Suppressor macrophage treated with lipopolysaccharide for 4 hours (primary cell): ENCODE measurements at regions not wholly inside any gene's neighbourhood (a gene's known extent, or its start where the extent isn't known, plus 50 kb on each side); places are given as distances from the start of the nearest gene placed in this dataset.

Source experiments
- DNase-seq: peaks from one replicate; pipeline ENCODE4 v3.0.0-alpha.2; 2020

- DNase-seq, result no peak
Measured at GRCh38 chr6:54060286-54060685, 51.0 kb upstream of the MLIP start.
